ENCODE measurements at regions not wholly inside any gene's neighbourhood (a gene's known extent, or its start where the extent isn't known, plus 50 kb on each side); places are given as distances from the start of the nearest gene placed in this dataset.

- no peak overlapping the region for H3K4me3 ChIP-seq
- H3K27me3 ChIP-seq = no peaks in the 10 kb centered on the region
- no peaks in the 10 kb centered on the region for H3K4me1 ChIP-seq
- TF ChIP-seq POLR2A (IDR thresholded peaks at IDR 0.05) = no peak
- TF ChIP-seq CTCF (IDR thresholded peaks at IDR 0.05) = no peak
- H3K36me3 ChIP-seq = no peaks in the 10 kb centered on the region
- no peaks in the 10 kb centered on the region for H3K9me3 ChIP-seq
- H3K27ac ChIP-seq = no peak overlapping the region
- ATAC-seq (peak in 1 of 4 donors; percentile 32), DNase-seq (no peak)
- intact Hi-C loops (cut with DNase I) = no loop called here
- WGBS, 4 donors = 75 to 87% (median 80%) methylated on average over 8 of the region's 8 CpGs
These were observed 51.2 kb upstream of the SPRY4 start for GRCh38 chr5:142375944-142376411.

Measured in heart left ventricle (tissue), 16 donors.